PC-3 (cell line): ENCODE measurements at regions not wholly inside any gene's neighbourhood (a gene's known extent, or its start where the extent isn't known, plus 50 kb on each side); places are given as distances from the start of the nearest gene placed in this dataset.

ENCODE experiments used
- CTCF ChIP-seq: fragments of 300-600 bp; sonication (generic); conservative IDR thresholded peaks from 2 replicates; pipeline ENCODE4 v1.5.1; 2017; ENCODE audit warnings: antibody characterized with exemption, low read depth, mild to moderate bottlenecking, low read length
- EZH2 ChIP-seq: fragments of 300-600 bp; sonication (generic); IDR thresholded peaks from one replicate; pipeline ENCODE4 v1.6.1; 2017; ENCODE audit warnings: antibody characterized with exemption, mild to moderate bottlenecking, low read length; ENCODE audit not compliant: unreplicated experiment

GRCh38 chr12:102567031-102567985 lies 86.9 kb upstream of the IGF1 start:
- TF ChIP-seq EZH2 (no peak), CTCF (no peak)
